Heart left ventricle (tissue), 16 donors: ENCODE measurements at regions not wholly inside any gene's neighbourhood (a gene's known extent, or its start where the extent isn't known, plus 50 kb on each side); places are given as distances from the start of the nearest gene placed in this dataset.

Experiments used
- ATAC-seq, 4 donors: fragments of 200-7000 bp; cut with Tn5 transposase; one replicate each; pipeline ENCODE4 v1.9.1; 2020 to 2022; ENCODE audit warnings: moderate library complexity in 4 of 4, mild to moderate bottlenecking in 3 of 4, moderate number of reproducible peaks in 1 of 4
- DNase-seq, 5 donors: peaks; one replicate each; pipeline ENCODE4 v3.0.0-alpha.2; 2020
- H3K27ac ChIP-seq, 12 donors: fragments of 200-600 bp; sonication (generic) in 4 of 12; one replicate each; pipeline versions ENCODE4 v1.5.0 to v1.8.0; 2016 to 2022; ENCODE audit warnings: mild to moderate bottlenecking in 2 of 12
- H3K27me3 ChIP-seq, 9 donors: fragments of 200-600 bp; sonication (generic) in 2 of 9; one replicate each; pipeline versions ENCODE4 v1.5.1 to v1.8.0; 2016 to 2022; ENCODE audit warnings: mild to moderate bottlenecking in 3 of 9
- H3K36me3 ChIP-seq, 9 donors: fragments of 200-600 bp; sonication (generic) in 2 of 9; one replicate each; pipeline versions ENCODE4 v1.5.0 to v1.8.0; 2018 to 2022; ENCODE audit warnings: mild to moderate bottlenecking in 2 of 9
- H3K4me1 ChIP-seq, 12 donors: fragments of 200-600 bp; sonication (generic) in 4 of 12; one replicate each; pipeline versions ENCODE4 v1.5.0 to v1.8.0; 2016 to 2022; ENCODE audit warnings: mild to moderate bottlenecking in 3 of 12
- H3K4me3 ChIP-seq, 12 donors: fragments of 200-600 bp; sonication (generic) in 4 of 12; one replicate each; pipeline versions ENCODE4 v1.5.0 to v1.8.0; 2017 to 2022; ENCODE audit warnings: mild to moderate bottlenecking in 9 of 12, moderate library complexity in 4 of 12
- H3K9me3 ChIP-seq, 12 donors: fragments of 200-600 bp; sonication (generic) in 4 of 12; one replicate each; pipeline versions ENCODE4 v1.5.0 to v1.8.0; 2016 to 2022; ENCODE audit warnings: mild to moderate bottlenecking in 1 of 12
- POLR2A ChIP-seq, 2 donors: fragments of 450-650 bp; IDR thresholded peaks; one replicate each; pipeline ENCODE4 v1.6.1; 2017; ENCODE audit warnings: antibody characterized with exemption in 2 of 2, mild to moderate bottlenecking in 2 of 2, moderate library complexity in 2 of 2
- WGBS, 4 donors: extraction: QIAGEN DNeasy Blood & Tissue Kit in 2 of 4; methylation state at CpG; one replicate each; pipeline versions ENCODE4 v1.1.5 to v1.1.7; 2013 to 2018; 5-methylcytosine and 5-hydroxymethylcytosine counted together
- intact Hi-C, 10 donors: fragments of 100-400 bp; cut with DNase I; formaldehyde crosslinking; loops; one replicate each; pipeline versions ENCODE4 v1.11.1 to v1.14.2; 2022
- TF ChIP-seq, protein P1 (sequence below), 12 donors: fragments of 200-600 bp; sonication (generic) in 4 of 12; IDR thresholded peaks; one replicate each; pipeline versions ENCODE4 v1.5.0 to v1.8.0; 2018 to 2022; ENCODE audit warnings: antibody characterized with exemption in 12 of 12, mild to moderate bottlenecking in 5 of 12
- donor health status: ischemic (EF 13 %, LVEDD 7.1; RV severe dilation, severe dysfunction).
- donor health status: healthy with polysubstance abuse.
- donor health status: DM: no; HTN: yes; CAD: no.
- donor health status: DM: no; HTN: no; CAD: no.
- donor health status: ischemic (EF 25% LVEDD 6.9; RV normal size, moderate dysfunction).
- donor health status: ischemic (EF 25% LVEDD 5.7; RV mildly dilated, moderate dysfunction).
- donor health status: healthy.
- donor health status: DM: yes; HTN: yes; CAD: no.
- donor health status: ischemic (EF 35%, LVEDD 5.7; RV mildly dilated, moderate dysfunction).
- donor health status: nonischemic (EF 11% LVEDD 7.7; RV severe dilation, severe dysfunction).
- donor health status: DM: yes; HTN: yes; CAD: no.
- donor health status: PGD.
- donor health status: ischemic (EF 29% LVEDD 5.4; RV normal size, mild dysfunction).
- donor health status: nonischemic (EF 23%, LVEDD 6.1; RV moderate dilation, normal function).

DNA sequence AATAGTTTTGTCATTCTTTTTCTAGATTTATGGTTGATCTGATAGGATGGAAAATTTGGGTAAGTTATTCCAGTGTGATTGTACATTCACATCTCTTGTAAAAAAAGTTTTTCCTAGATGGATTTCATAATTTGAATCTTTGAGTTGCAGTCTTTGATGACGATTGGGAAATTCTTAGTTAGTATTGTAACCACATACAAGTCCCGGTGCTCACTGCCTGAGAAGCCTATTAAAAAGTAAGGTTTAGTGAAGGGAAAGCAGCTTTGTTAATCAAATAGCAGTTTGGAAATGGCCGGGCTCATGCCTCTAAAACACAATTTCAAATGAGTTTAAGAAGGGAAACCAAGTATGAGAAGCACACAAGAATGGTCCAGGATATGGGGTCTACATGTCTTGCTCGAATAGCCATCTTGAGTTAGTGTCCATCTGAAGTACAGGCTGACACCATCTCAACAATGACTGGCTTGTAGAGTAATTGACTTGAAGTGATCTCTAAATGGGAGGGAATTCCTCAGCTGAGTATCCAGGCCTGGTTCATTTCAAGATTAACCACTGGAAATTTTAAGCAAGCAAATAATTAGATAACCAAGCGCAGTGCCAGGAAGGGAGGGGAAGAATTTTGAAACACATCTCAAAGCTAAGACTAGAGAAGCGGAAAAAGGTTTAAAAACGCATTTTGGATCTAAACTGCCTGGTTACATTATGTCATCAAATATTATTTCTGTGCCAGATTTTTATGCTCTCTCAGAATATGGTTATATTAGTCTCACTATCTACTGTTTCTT is 1145.6 kb upstream of the MIR17HG start:
- TF ChIP-seq, protein P1, sequence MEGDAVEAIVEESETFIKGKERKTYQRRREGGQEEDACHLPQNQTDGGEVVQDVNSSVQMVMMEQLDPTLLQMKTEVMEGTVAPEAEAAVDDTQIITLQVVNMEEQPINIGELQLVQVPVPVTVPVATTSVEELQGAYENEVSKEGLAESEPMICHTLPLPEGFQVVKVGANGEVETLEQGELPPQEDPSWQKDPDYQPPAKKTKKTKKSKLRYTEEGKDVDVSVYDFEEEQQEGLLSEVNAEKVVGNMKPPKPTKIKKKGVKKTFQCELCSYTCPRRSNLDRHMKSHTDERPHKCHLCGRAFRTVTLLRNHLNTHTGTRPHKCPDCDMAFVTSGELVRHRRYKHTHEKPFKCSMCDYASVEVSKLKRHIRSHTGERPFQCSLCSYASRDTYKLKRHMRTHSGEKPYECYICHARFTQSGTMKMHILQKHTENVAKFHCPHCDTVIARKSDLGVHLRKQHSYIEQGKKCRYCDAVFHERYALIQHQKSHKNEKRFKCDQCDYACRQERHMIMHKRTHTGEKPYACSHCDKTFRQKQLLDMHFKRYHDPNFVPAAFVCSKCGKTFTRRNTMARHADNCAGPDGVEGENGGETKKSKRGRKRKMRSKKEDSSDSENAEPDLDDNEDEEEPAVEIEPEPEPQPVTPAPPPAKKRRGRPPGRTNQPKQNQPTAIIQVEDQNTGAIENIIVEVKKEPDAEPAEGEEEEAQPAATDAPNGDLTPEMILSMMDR (IDR thresholded peaks at IDR 0.05): no peak
- no peak for TF ChIP-seq POLR2A (IDR thresholded peaks at IDR 0.05)
- Histone ChIP-seq H3K27ac (peak overlapping the region in 4 of 12 donors; percentile 8 to 57 (median 30)), H3K9me3 (no peaks in the 10 kb centered on the region), H3K36me3 (no peaks in the 10 kb centered on the region), H3K4me1 (peaks cover 0 to 12% (median 4%) of the 10 kb centered on the region in 12 donors), H3K27me3 (no peaks in the 10 kb centered on the region), H3K4me3 (no peak overlapping the region)
- intact Hi-C loops: loop anchor here in 1 of 10 donors (5.0 kb wide), 1 partner anchor 300 kb away; no protein-coding TSS in a partner anchor
- 34 to 41% (median 38%) methylated on average over 7 of the region's 7 CpGs for WGBS, 4 donors
- peak in 1 of 5 donors; percentile 10 for DNase-seq
- peak; percentile 66 to 84 (median 76) for ATAC-seq

GRCh38 chr13:90205081-90205480 is 1142.4 kb upstream of the MIR17HG start:
- 55 to 74% (median 70%) methylated on average over 1 of the region's 1 CpG for WGBS, 4 donors
- no peak for DNase-seq
- Histone ChIP-seq H3K9me3 (no peaks in the 10 kb centered on the region), H3K27me3 (no peaks in the 10 kb centered on the region), H3K36me3 (no peaks in the 10 kb centered on the region), H3K27ac (no peak overlapping the region), H3K4me1 (peaks cover 0 to 12% (median 4%) of the 10 kb centered on the region in 12 donors), H3K4me3 (no peak overlapping the region)
- intact Hi-C loops: no loop called here
- ATAC-seq: no peak
- TF ChIP-seq, protein P1 (IDR thresholded peaks at IDR 0.05): no peak
- TF ChIP-seq POLR2A (IDR thresholded peaks at IDR 0.05): no peak

DNA sequence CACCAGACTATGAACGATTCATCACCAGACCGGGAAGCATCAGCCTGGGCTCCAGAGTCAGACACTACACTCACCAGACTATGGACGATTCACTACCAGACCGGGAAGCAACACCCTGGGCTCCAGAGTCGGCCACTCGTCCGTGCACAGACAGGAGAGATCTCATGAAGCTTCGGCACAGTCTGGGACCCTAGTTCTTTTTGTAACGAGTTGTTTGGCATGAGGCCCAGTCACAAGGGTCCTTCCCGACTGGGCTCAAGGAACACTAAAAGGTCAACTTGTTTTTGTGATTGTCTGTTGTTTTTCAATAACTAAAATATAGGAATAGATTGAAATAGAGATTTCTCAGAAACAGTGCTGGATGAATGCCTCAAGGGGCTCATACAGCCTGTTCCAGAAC is 1141.6 kb upstream of the MIR17HG start:
- TF ChIP-seq, protein P1 (IDR thresholded peaks at IDR 0.05): no peak
- TF ChIP-seq POLR2A (IDR thresholded peaks at IDR 0.05): no peak
- no peak for DNase-seq
- Histone ChIP-seq H3K27me3 (no peaks in the 10 kb centered on the region), H3K4me1 (peaks cover 0 to 12% (median 4%) of the 10 kb centered on the region in 12 donors), H3K9me3 (no peaks in the 10 kb centered on the region), H3K27ac (no peak overlapping the region), H3K36me3 (no peaks in the 10 kb centered on the region), H3K4me3 (no peak overlapping the region)
- no peak for ATAC-seq
- WGBS, 4 donors: 73 to 78% (median 77%) methylated on average over 10 of the region's 10 CpGs
- intact Hi-C loops: no loop called here

DNA sequence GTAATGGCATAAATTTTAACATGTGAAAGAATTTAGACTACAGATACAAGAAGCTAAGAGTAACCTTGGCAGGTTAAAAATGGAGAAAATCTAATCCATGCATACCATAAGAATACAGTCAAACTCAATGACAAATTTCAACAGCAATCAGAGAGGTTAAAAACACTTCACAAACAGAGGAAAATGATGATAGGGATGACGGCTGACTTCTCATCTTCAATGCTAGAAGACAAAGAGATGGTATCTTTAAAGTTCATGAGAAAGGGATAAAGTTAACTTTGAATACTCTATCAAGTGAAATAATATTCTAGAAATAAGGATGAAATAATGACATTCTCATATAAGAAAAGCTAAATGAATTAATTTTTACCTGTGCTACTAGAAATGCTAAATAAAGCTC is 1130.2 kb upstream of the MIR17HG start:
- Histone ChIP-seq H3K27me3 (no peaks in the 10 kb centered on the region), H3K4me1 (no peaks in the 10 kb centered on the region), H3K9me3 (peaks cover 0 to 4% (median 0%) of the 10 kb centered on the region in 12 donors), H3K4me3 (no peak overlapping the region), H3K36me3 (no peaks in the 10 kb centered on the region), H3K27ac (no peak overlapping the region)
- ATAC-seq: no peak
- TF ChIP-seq POLR2A (IDR thresholded peaks at IDR 0.05): no peak
- TF ChIP-seq, protein P1 (IDR thresholded peaks at IDR 0.05): no peak
- DNase-seq: no peak
- 79 to 86% (median 82%) methylated on average over 1 of the region's 1 CpG for WGBS, 4 donors
- intact Hi-C loops: no loop called here
